Uterus (tissue), 3 donors: ENCODE measurements at regions not wholly inside any gene's neighbourhood (a gene's known extent, or its start where the extent isn't known, plus 50 kb on each side); places are given as distances from the start of the nearest gene placed in this dataset.

Experiments
- DNase-seq, 2 donors: peaks; one replicate each; pipeline ENCODE4 v3.0.0-alpha.2; 2019 to 2020
- H3K27ac ChIP-seq, 2 donors: fragments of 200-600 bp; sonication (generic); 1 replicate in 1 of 2; 2 replicates in 1 of 2; pipeline ENCODE4 v1.5.1; 2016 to 2018
- H3K27me3 ChIP-seq, 2 donors: fragments of 200-600 bp; sonication (generic); one replicate each; pipeline ENCODE4 v1.5.1; 2018 to 2019; ENCODE audit warnings: control low read depth in 1 of 2
- H3K36me3 ChIP-seq, 2 donors: fragments of 200-600 bp; sonication (generic); one replicate each; pipeline ENCODE4 v1.5.1; 2019; ENCODE audit warnings: control low read depth in 1 of 2
- H3K4me1 ChIP-seq, 2 donors: fragments of 200-600 bp; sonication (generic); one replicate each; pipeline ENCODE4 v1.5.1; 2018 to 2019; ENCODE audit warnings: control low read depth in 1 of 2
- H3K4me3 ChIP-seq, 2 donors: fragments of 200-600 bp; sonication (generic); 1 replicate in 1 of 2; 2 replicates in 1 of 2; pipeline ENCODE4 v1.5.1; 2018 to 2019; ENCODE audit warnings: mild to moderate bottlenecking in 1 of 2
- H3K9me3 ChIP-seq, 2 donors: fragments of 200-600 bp; sonication (generic); one replicate each; pipeline ENCODE4 v1.5.1; 2019; ENCODE audit warnings: control low read depth in 1 of 2
- CTCF ChIP-seq, 4 experiments: fragments of 200-600 bp in 2 of 4; fragments of 450-650 bp in 2 of 4; sonication (generic) in 2 of 4; IDR thresholded peaks; one replicate each; pipeline ENCODE4 v1.5.1; 2016 to 2019; ENCODE audit warnings: antibody characterized with exemption in 4 of 4, mild to moderate bottlenecking in 2 of 4, moderate library complexity in 1 of 4
- POLR2A ChIP-seq, 2 donors: fragments of 450-650 bp; IDR thresholded peaks; one replicate each; pipeline ENCODE4 v1.6.1; 2016; ENCODE audit warnings: antibody characterized with exemption in 2 of 2, mild to moderate bottlenecking in 1 of 2, moderate library complexity in 1 of 2
- intact Hi-C: fragments of 100-400 bp; cut with DNase I; formaldehyde crosslinking; loops from one replicate; pipeline ENCODE4 v1.15.1; 2023; ENCODE audit warnings: low total_unique reads
- donor health status: DM: yes; HTN: yes; CAD: no.

- Histone ChIP-seq H3K9me3 (no peaks in the 10 kb centered on the region), H3K27me3 (no peaks in the 10 kb centered on the region), H3K4me3 (no peak overlapping the region), H3K27ac (no peak overlapping the region), H3K4me1 (no peaks in the 10 kb centered on the region), H3K36me3 (no peaks in the 10 kb centered on the region)
- intact Hi-C loops = no loop called here
- TF ChIP-seq CTCF (IDR thresholded peaks at IDR 0.05) (no peak), POLR2A (IDR thresholded peaks at IDR 0.05) (no peak)
- DNase-seq = no peak
Measured at GRCh38 chr12:46711756-46712155, 114.0 kb downstream of the SLC38A4 start.

GRCh38 chr12:46710125-46710743 lies 115.6 kb downstream of the SLC38A4 start:
- Histone ChIP-seq H3K27me3 (no peaks in the 10 kb centered on the region), H3K36me3 (no peaks in the 10 kb centered on the region), H3K4me3 (no peak overlapping the region), H3K4me1 (no peaks in the 10 kb centered on the region), H3K27ac (no peak overlapping the region), H3K9me3 (no peaks in the 10 kb centered on the region)
- TF ChIP-seq POLR2A (IDR thresholded peaks at IDR 0.05) = no peak
- no peak for TF ChIP-seq CTCF (IDR thresholded peaks at IDR 0.05)
- intact Hi-C loops = no loop called here
- no peak for DNase-seq

- H3K27me3 ChIP-seq = no peaks in the 10 kb centered on the region
- intact Hi-C loops = no loop called here
- TF ChIP-seq CTCF (IDR thresholded peaks at IDR 0.05) (no peak), POLR2A (IDR thresholded peaks at IDR 0.05) (no peak)
- H3K36me3 ChIP-seq = no peaks in the 10 kb centered on the region
- no peaks in the 10 kb centered on the region for H3K9me3 ChIP-seq
- no peak overlapping the region for H3K4me3 ChIP-seq
- peak; percentile 21 to 22 for DNase-seq
- no peaks in the 10 kb centered on the region for H3K4me1 ChIP-seq
- peak overlapping the region; percentile 35 to 71 for H3K27ac ChIP-seq
Measured at GRCh38 chr12:46702581-46703344, 123.0 kb downstream of the SLC38A4 start.

DNA sequence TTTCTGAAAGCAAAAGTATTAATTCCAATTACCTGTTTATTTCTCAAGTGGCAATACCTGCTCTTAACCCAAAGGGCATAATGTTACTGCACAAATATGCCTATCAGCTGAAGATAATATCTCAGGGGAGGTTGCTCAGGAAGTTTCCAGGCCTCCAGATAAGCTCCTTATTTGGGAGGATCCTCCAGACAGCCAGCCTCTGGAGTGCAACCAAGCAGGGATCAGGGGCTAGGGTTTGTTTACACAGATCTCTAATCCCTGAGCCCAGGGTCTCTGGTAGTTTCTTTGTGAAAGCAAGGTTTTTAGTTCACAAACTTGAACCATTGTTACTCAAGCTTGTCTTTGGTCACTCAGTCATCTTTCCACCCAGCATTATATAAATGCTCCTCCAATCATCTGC lies 124.4 kb downstream of the SLC38A4 start:
- H3K27me3 ChIP-seq = no peaks in the 10 kb centered on the region
- TF ChIP-seq CTCF (IDR thresholded peaks at IDR 0.05) = no peak
- no peak for TF ChIP-seq POLR2A (IDR thresholded peaks at IDR 0.05)
- no peak overlapping the region for H3K4me3 ChIP-seq
- H3K4me1 ChIP-seq = no peaks in the 10 kb centered on the region
- intact Hi-C loops = no loop called here
- no peaks in the 10 kb centered on the region for H3K9me3 ChIP-seq
- no peaks in the 10 kb centered on the region for H3K36me3 ChIP-seq
- H3K27ac ChIP-seq = no peak overlapping the region
- DNase-seq = no peak

GRCh38 chr12:46699986-46700385 lies 125.8 kb downstream of the SLC38A4 start:
- no peak overlapping the region for H3K4me3 ChIP-seq
- intact Hi-C loops = no loop called here
- no peaks in the 10 kb centered on the region for H3K36me3 ChIP-seq
- H3K9me3 ChIP-seq = no peaks in the 10 kb centered on the region
- no peak overlapping the region for H3K27ac ChIP-seq
- no peaks in the 10 kb centered on the region for H3K27me3 ChIP-seq
- TF ChIP-seq CTCF (IDR thresholded peaks at IDR 0.05) = no peak
- TF ChIP-seq POLR2A (IDR thresholded peaks at IDR 0.05) = no peak
- DNase-seq = no peak
- no peaks in the 10 kb centered on the region for H3K4me1 ChIP-seq
